ENCODE measurements at regions not wholly inside any gene's neighbourhood (a gene's known extent, or its start where the extent isn't known, plus 50 kb on each side); places are given as distances from the start of the nearest gene placed in this dataset.

DNA sequence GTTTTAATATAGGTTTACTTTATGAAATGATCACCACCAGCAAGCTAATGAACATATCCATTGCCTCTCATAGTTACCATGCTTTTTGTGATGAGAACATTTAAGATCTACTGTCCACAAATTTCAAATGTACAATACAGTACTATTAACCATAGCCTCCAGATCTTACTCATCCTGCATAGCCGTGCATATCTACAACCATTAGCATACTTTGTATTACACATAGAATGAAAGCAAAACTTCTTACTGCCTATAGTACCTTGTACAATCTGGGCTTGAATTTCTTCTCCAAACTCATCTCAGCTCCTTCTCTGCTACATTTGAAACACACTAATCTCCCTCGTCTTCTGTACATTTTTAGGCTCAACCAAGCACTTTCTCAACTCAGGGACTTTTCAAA, 510.6 kb downstream of the PRR16 start:
- no peak overlapping the region for H3K27ac ChIP-seq (ENCODE audit: poor library complexity, severe bottlenecking)
- no peaks in the 10 kb centered on the region for H3K27me3 ChIP-seq (ENCODE audit: insufficient read depth, poor library complexity, severe bottlenecking)
- ATAC-seq (ENCODE audit: low read depth) (peak; percentile 19; the same call in 1 of the 3 replicates), DNase-seq (ENCODE audit: low spot score) (no peak)
- no peaks in the 10 kb centered on the region for H3K9me3 ChIP-seq (ENCODE audit: severe bottlenecking)
- no peak overlapping the region for H3K4me3 ChIP-seq (ENCODE audit: severe bottlenecking)
- H3K36me3 ChIP-seq (ENCODE audit: low read depth), result no peaks in the 10 kb centered on the region; the same call in 1 of the 2 replicates
- no peaks in the 10 kb centered on the region for H3K4me1 ChIP-seq (ENCODE audit: insufficient read depth, poor library complexity, severe bottlenecking)
- TF ChIP-seq, protein P1, sequence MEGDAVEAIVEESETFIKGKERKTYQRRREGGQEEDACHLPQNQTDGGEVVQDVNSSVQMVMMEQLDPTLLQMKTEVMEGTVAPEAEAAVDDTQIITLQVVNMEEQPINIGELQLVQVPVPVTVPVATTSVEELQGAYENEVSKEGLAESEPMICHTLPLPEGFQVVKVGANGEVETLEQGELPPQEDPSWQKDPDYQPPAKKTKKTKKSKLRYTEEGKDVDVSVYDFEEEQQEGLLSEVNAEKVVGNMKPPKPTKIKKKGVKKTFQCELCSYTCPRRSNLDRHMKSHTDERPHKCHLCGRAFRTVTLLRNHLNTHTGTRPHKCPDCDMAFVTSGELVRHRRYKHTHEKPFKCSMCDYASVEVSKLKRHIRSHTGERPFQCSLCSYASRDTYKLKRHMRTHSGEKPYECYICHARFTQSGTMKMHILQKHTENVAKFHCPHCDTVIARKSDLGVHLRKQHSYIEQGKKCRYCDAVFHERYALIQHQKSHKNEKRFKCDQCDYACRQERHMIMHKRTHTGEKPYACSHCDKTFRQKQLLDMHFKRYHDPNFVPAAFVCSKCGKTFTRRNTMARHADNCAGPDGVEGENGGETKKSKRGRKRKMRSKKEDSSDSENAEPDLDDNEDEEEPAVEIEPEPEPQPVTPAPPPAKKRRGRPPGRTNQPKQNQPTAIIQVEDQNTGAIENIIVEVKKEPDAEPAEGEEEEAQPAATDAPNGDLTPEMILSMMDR (IDR thresholded peaks at IDR 0.05; ENCODE audit: poor library complexity, severe bottlenecking), result no peak

DNA sequence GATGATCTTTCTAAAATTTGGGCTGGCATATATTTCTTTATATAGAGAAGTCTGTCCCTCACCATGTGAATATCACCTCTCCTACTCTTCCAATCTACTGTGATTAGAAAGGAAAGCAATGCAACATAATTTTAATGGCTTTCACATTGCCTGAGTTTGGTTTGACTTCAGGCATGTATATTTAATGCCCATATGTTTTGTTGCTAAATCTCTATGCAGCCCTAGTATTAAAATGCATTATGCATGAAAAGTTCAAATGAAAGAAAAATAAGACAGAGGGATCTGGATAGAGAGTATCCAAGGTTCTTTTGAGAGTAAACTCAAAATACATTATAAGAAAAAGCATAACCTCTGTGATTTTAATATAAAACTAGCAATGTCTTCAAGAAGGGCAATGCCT, 518.3 kb downstream of the PRR16 start:
- TF ChIP-seq, protein P1 (IDR thresholded peaks at IDR 0.05; ENCODE audit: poor library complexity, severe bottlenecking), result no peak
- no peak overlapping the region for H3K4me3 ChIP-seq (ENCODE audit: severe bottlenecking)
- no peak for ATAC-seq (ENCODE audit: low read depth)
- no peaks in the 10 kb centered on the region for H3K27me3 ChIP-seq (ENCODE audit: insufficient read depth, poor library complexity, severe bottlenecking)
- DNase-seq (ENCODE audit: low spot score), result no peak
- no peaks in the 10 kb centered on the region for H3K4me1 ChIP-seq (ENCODE audit: insufficient read depth, poor library complexity, severe bottlenecking)
- no peaks in the 10 kb centered on the region for H3K9me3 ChIP-seq (ENCODE audit: severe bottlenecking)
- no peaks in the 10 kb centered on the region; the same call in 1 of the 2 replicates for H3K36me3 ChIP-seq (ENCODE audit: low read depth)
- H3K27ac ChIP-seq (ENCODE audit: poor library complexity, severe bottlenecking), result no peak overlapping the region

DNA sequence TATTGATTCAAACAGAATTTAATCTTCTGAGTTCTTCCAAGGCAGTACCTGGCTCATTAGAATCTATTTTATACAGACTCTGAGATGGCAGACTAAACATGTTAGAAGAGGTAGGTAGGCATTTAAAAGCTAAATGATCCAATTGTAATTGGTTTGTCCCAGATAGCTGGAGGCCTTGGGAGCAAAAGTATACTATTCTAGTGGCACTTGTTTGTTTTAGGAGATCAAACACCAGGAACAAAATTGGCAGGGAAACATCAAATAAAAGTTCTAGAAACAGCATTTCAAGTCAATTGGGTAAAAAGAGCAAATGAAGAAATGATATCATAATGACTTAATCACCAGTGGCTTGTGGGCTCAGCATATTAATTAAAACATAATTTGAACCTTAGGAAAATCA, 521.4 kb downstream of the PRR16 start:
- no peaks in the 10 kb centered on the region for H3K36me3 ChIP-seq (ENCODE audit: low read depth)
- no peaks in the 10 kb centered on the region for H3K9me3 ChIP-seq (ENCODE audit: severe bottlenecking)
- H3K27me3 ChIP-seq (ENCODE audit: insufficient read depth, poor library complexity, severe bottlenecking), result peaks cover 8% of the 10 kb centered on the region
- H3K27ac ChIP-seq (ENCODE audit: poor library complexity, severe bottlenecking), result no peak overlapping the region
- no peak for DNase-seq (ENCODE audit: low spot score)
- no peaks in the 10 kb centered on the region for H3K4me1 ChIP-seq (ENCODE audit: insufficient read depth, poor library complexity, severe bottlenecking)
- no peak overlapping the region for H3K4me3 ChIP-seq (ENCODE audit: severe bottlenecking)
- TF ChIP-seq, protein P1 (IDR thresholded peaks at IDR 0.05; ENCODE audit: poor library complexity, severe bottlenecking), result no peak
- ATAC-seq (ENCODE audit: low read depth), result no peak

DNA sequence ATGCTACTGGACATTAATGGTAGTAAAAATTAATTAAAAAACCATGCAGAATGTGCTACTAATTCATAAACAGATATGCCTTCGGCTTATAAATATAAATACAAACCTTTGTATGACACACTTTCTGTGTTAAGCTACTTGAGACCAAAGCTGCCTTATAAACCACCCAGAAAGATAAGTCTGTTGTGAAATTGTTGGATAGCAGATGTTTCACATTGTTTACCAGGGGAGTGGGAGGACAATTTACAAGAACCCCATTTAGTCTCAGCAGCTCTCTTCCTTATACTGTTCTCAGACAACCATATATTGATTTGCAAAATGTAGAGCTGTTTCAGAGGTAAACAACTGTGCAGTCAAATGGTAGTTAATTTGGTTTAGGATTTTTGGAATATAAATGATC, 524.4 kb downstream of the PRR16 start:
- Histone ChIP-seq H3K27me3 (ENCODE audit: insufficient read depth, poor library complexity, severe bottlenecking) (peaks cover 8% of the 10 kb centered on the region), H3K9me3 (ENCODE audit: severe bottlenecking) (no peaks in the 10 kb centered on the region), H3K4me3 (ENCODE audit: severe bottlenecking) (no peak overlapping the region), H3K4me1 (ENCODE audit: insufficient read depth, poor library complexity, severe bottlenecking) (no peaks in the 10 kb centered on the region), H3K36me3 (ENCODE audit: low read depth) (no peaks in the 10 kb centered on the region), H3K27ac (ENCODE audit: poor library complexity, severe bottlenecking) (no peak overlapping the region)
- no peak for DNase-seq (ENCODE audit: low spot score)
- ATAC-seq (ENCODE audit: low read depth), result no peak
- TF ChIP-seq, protein P1 (IDR thresholded peaks at IDR 0.05; ENCODE audit: poor library complexity, severe bottlenecking), result no peak

DNA sequence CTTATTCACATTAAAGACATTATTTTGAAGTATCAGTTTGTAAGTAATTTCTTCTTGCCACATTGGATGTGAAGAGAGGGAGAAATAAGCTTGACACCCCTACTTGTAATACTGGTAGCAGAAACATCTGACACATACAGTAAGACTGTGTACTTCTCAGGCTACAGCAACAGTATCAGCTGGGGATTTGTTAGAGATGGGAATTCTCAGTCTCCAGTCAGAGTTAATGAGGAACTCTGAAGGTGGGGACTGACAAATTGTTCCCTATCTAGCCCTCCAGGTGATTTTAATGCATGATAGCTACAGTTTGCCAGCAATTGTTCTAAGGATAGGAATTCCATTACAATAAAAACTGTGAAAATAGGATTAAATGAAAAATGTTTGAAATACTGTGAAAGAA, 524.8 kb downstream of the PRR16 start:
- TF ChIP-seq, protein P1 (IDR thresholded peaks at IDR 0.05; ENCODE audit: poor library complexity, severe bottlenecking), result no peak
- H3K4me1 ChIP-seq (ENCODE audit: insufficient read depth, poor library complexity, severe bottlenecking), result no peaks in the 10 kb centered on the region
- DNase-seq (ENCODE audit: low spot score) (no peak), ATAC-seq (ENCODE audit: low read depth) (peak; percentile 40; the same call in 1 of the 3 replicates)
- H3K36me3 ChIP-seq (ENCODE audit: low read depth), result no peaks in the 10 kb centered on the region
- H3K27ac ChIP-seq (ENCODE audit: poor library complexity, severe bottlenecking), result no peak overlapping the region
- H3K9me3 ChIP-seq (ENCODE audit: severe bottlenecking), result no peaks in the 10 kb centered on the region
- no peak overlapping the region for H3K4me3 ChIP-seq (ENCODE audit: severe bottlenecking)
- peaks cover 8% of the 10 kb centered on the region for H3K27me3 ChIP-seq (ENCODE audit: insufficient read depth, poor library complexity, severe bottlenecking)

Measured in RWPE2 (cell line).